Parathyroid adenoma (tissue), 2 donors: ENCODE measurements at regions not wholly inside any gene's neighbourhood (a gene's known extent, or its start where the extent isn't known, plus 50 kb on each side); places are given as distances from the start of the nearest gene placed in this dataset.

Experiments used
- H2AFZ ChIP-seq: fragments of 300-600 bp; sonication (generic); one replicate; pipeline ENCODE4 v1.7.0; 2017; ENCODE audit warnings: antibody characterized with exemption, mild to moderate bottlenecking
- H3K27ac ChIP-seq: fragments of 300-600 bp; sonication (generic); one replicate; pipeline ENCODE4 v1.7.0; 2017
- H3K27me3 ChIP-seq: fragments of 300-600 bp; sonication (generic); one replicate; pipeline ENCODE4 v1.7.0; 2017; ENCODE audit warnings: low read length; ENCODE audit not compliant: control insufficient read depth, insufficient read depth
- H3K36me3 ChIP-seq: fragments of 300-600 bp; sonication (generic); one replicate; pipeline ENCODE4 v1.7.0; 2017; ENCODE audit warnings: low read length; ENCODE audit not compliant: control insufficient read depth, insufficient read depth
- H3K4me1 ChIP-seq: fragments of 300-600 bp; sonication (generic); one replicate; pipeline ENCODE4 v1.7.0; 2017; ENCODE audit warnings: control low read depth
- H3K4me2 ChIP-seq: fragments of 300-600 bp; sonication (generic); one replicate; pipeline ENCODE4 v1.7.0; 2017; ENCODE audit warnings: low read length
- H3K4me3 ChIP-seq: fragments of 300-600 bp; sonication (generic); one replicate; pipeline ENCODE4 v1.7.0; 2017; ENCODE audit warnings: low read depth, low read length
- H3K79me2 ChIP-seq: fragments of 300-600 bp; sonication (generic); one replicate; pipeline ENCODE4 v1.7.0; 2017; ENCODE audit warnings: control low read depth
- H3K9ac ChIP-seq: fragments of 300-600 bp; sonication (generic); one replicate; pipeline ENCODE4 v1.7.0; 2017; ENCODE audit warnings: mild to moderate bottlenecking
- H3K9me3 ChIP-seq: fragments of 300-600 bp; sonication (generic); one replicate; pipeline ENCODE4 v1.7.0; 2017; ENCODE audit warnings: low read length; ENCODE audit not compliant: control insufficient read depth
- TF ChIP-seq, protein P1 (sequence below): fragments of 300-600 bp; sonication (generic); IDR thresholded peaks from one replicate; pipeline ENCODE4 v1.7.0; 2017; ENCODE audit warnings: antibody characterized with exemption, mild to moderate bottlenecking
- donor health status: primary hyperparathyroidism.

DNA sequence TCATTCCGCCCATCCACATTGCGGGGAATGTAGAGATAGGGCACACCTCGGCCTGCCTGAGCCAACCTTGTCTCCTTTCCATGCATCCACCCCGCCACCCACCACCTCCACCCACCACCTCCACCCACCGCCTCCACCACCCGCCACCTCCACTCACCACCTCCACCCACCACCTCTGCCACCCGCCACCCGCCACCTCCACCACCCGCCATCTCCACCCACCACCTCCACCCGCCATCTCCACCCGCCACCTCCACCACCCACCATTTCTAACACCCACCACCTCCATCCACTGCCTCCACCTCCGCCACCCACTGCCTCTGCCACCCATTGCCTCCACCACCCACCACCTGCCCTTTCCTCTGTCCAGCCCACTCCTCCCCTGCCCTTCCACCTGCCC is 78.4 kb downstream of the IGLL1 start:
- TF ChIP-seq, protein P1, sequence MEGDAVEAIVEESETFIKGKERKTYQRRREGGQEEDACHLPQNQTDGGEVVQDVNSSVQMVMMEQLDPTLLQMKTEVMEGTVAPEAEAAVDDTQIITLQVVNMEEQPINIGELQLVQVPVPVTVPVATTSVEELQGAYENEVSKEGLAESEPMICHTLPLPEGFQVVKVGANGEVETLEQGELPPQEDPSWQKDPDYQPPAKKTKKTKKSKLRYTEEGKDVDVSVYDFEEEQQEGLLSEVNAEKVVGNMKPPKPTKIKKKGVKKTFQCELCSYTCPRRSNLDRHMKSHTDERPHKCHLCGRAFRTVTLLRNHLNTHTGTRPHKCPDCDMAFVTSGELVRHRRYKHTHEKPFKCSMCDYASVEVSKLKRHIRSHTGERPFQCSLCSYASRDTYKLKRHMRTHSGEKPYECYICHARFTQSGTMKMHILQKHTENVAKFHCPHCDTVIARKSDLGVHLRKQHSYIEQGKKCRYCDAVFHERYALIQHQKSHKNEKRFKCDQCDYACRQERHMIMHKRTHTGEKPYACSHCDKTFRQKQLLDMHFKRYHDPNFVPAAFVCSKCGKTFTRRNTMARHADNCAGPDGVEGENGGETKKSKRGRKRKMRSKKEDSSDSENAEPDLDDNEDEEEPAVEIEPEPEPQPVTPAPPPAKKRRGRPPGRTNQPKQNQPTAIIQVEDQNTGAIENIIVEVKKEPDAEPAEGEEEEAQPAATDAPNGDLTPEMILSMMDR, result no peak
- Histone ChIP-seq H3K4me2 (no peak overlapping the region), H3K27me3 (no peaks in the 10 kb centered on the region), H3K9me3 (no peaks in the 10 kb centered on the region), H3K4me1 (no peaks in the 10 kb centered on the region), H3K27ac (no peak overlapping the region), H3K36me3 (no peaks in the 10 kb centered on the region), H3K9ac (no peak overlapping the region), H3K79me2 (no peaks in the 10 kb centered on the region), H2AFZ (no peak overlapping the region), H3K4me3 (no peak overlapping the region)

DNA sequence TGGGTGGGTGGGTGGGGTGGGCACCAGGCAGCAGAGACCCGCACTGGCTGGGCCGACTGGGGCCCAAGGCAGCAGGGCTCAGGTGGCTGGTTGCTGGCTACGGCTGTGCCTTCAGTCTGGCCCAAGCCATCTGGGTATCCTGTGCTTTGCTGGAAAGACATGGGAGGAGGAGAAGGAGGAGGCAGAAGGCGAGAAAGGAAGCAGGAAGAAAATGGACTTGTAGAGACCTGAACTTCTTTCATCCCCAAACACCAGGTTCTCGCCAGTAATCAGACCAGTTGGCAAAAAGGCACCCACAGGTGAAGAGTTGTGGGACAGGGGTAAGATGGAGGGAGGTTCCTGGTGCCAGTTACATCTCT is 78.8 kb downstream of the IGLL1 start:
- Histone ChIP-seq H3K4me3 (no peak overlapping the region), H3K4me1 (no peaks in the 10 kb centered on the region), H3K4me2 (no peak overlapping the region), H3K36me3 (no peaks in the 10 kb centered on the region), H3K9ac (no peak overlapping the region), H3K27ac (no peak overlapping the region), H3K27me3 (no peaks in the 10 kb centered on the region), H3K9me3 (no peaks in the 10 kb centered on the region), H3K79me2 (no peaks in the 10 kb centered on the region), H2AFZ (no peak overlapping the region)
- TF ChIP-seq, protein P1, result no peak

DNA sequence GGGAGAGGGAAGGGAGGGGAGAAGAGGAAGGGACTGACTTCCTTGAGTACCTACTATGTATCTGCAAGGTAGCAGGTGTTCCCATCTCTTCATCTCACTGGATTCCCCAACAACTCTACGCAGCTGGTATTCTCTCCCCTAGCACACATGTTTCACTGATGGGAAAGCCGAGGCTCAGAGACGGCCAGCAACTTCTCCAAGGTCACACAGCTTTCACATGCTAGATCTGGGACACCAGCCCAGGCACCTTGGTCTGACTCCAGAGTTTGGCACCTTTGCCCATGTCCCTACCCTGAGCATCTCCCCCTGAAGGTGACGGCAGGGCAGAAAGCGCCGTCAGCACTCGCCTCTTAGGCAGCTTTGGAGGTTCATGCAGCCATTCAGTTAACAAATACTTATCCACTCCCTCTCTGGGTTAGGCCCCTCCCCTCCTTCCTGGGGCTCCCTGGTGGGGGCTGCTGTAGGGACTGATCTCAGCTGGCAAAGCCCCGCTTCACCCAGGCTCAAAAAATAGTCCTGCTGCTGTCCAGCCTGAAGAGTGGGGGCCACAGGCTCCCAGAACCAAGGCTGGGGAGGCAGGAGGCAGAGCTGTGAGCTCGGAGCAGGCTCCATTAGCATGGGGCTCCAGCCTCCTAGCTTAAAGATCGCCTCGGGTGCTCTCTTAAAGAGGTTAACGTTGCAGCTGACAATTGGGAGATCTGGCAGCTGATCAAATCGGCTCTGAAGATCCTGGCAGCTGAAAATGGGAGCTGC is 79.4 kb downstream of the IGLL1 start:
- no peaks in the 10 kb centered on the region for H3K9me3 ChIP-seq
- no peaks in the 10 kb centered on the region for H3K79me2 ChIP-seq
- TF ChIP-seq, protein P1, result no peak
- no peak overlapping the region for H3K9ac ChIP-seq
- no peak overlapping the region for H3K4me3 ChIP-seq
- H3K4me1 ChIP-seq, result no peaks in the 10 kb centered on the region
- H3K27me3 ChIP-seq, result no peaks in the 10 kb centered on the region
- H2AFZ ChIP-seq, result no peak overlapping the region
- H3K36me3 ChIP-seq, result no peaks in the 10 kb centered on the region
- no peak overlapping the region for H3K4me2 ChIP-seq
- H3K27ac ChIP-seq, result no peak overlapping the region

DNA sequence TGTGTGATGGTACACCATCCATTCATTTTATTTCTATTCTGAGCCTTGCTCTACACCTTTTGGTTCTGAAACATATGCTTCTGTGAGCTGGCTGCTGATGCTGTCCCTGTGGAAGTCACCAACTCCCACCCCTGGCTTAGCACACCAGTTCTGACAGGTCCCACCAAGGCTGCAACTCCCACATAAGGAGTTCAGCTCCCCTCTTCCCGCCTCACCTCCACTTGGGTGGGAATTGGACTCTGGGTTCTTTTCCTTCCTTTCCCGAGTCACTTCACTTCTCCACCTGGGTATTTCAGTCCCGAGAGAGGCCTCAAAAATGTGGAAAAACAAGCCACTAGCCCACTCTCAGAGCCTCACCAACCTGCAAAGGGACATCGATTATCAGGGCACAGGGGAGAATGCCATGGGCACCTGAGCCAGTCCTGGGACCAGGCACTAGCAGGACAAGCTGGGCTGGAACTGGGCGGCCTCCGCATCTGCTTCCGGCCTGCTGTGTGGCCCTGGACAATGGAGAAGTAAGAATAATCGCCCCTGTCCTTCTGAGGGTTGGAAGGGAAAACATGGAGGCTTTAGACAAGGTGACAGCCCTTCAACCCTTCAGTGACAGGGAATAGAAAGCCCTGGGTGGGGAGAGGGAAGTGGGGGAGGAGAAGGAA is 80.1 kb downstream of the IGLL1 start:
- TF ChIP-seq, protein P1, result no peak
- Histone ChIP-seq H3K79me2 (no peaks in the 10 kb centered on the region), H3K4me3 (no peak overlapping the region), H3K27ac (no peak overlapping the region), H3K4me2 (no peak overlapping the region), H3K9me3 (no peaks in the 10 kb centered on the region), H2AFZ (no peak overlapping the region), H3K36me3 (no peaks in the 10 kb centered on the region), H3K27me3 (no peaks in the 10 kb centered on the region), H3K9ac (no peak overlapping the region), H3K4me1 (no peaks in the 10 kb centered on the region)
